ENCODE measurements at regions not wholly inside any gene's neighbourhood (a gene's known extent, or its start where the extent isn't known, plus 50 kb on each side); places are given as distances from the start of the nearest gene placed in this dataset.

- DNase-seq (no peak), ATAC-seq (no peak)
- intact Hi-C loops (cut with DNase I): no loop called here
These were observed 153.8 kb downstream of the AREG start for GRCh38 chr4:74598611-74599325.

GRCh38 chr4:74603186-74603585, 158.2 kb downstream of the AREG start:
- no peak for DNase-seq
- intact Hi-C loops (cut with DNase I): no loop called here
- no peak for ATAC-seq

GRCh38 chr4:74608151-74608949, 163.4 kb downstream of the AREG start:
- ATAC-seq (peak in 1 of 2 donors; percentile 81), DNase-seq (no peak)
- intact Hi-C loops (cut with DNase I): no loop called here

- peak; percentile 27 to 82 for ATAC-seq
- intact Hi-C loops (cut with DNase I): no loop called here
- no peak for DNase-seq
These were observed 165.6 kb downstream of the AREG start for GRCh38 chr4:74610491-74610890.

GRCh38 chr4:74612837-74613236, 167.9 kb downstream of the AREG start:
- intact Hi-C loops (cut with DNase I): no loop called here
- ATAC-seq (no peak), DNase-seq (no peak)

- ATAC-seq (no peak), DNase-seq (no peak)
- intact Hi-C loops (cut with DNase I): no loop called here
These were observed 168.3 kb downstream of the AREG start for GRCh38 chr4:74613266-74613665.

DNA sequence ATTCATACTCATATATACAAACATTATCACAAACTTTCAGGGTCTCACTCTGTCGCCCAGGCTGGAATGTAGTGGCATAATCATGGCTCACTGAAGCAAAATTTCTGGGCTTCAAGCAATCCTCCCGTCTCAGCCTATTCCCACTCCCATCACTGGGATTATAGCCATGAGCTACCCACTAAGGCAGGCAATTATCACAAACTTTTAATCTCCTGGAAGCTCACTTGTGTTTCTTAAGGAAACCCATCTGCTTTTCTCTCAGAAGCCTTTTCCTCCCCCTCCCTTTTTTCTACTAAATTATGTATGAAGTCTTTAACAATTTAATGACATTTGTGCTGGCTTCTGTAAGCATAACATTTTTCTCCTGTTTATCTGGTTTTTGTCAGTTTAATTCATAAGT, 170.5 kb downstream of the AREG start:
- DNase-seq: no peak
- no peak for ATAC-seq

DNA sequence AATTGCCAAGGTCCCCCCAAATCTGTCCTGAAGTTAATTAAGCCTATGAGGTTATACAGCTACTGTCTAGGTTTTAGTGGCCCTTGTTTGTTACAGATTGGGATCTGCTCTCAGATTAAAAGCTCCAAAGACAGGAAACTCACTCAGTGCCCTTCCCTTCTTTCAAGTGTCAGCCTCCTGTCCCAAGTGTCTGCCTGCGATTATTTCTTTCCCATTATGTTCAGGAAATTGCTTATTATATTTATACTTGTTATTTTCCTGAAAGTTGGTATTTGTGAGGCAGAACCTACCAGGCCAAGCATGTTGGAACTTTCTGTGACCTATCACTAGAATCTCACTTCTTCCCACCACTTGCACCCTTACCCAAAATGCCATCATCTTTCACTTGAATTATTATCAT, 173.2 kb downstream of the AREG start:
- intact Hi-C loops (cut with DNase I): no loop called here
- ATAC-seq (no peak), DNase-seq (no peak)

More for the DNA sequence above, 170.5 kb downstream of the AREG start:
- intact Hi-C loops (cut with DNase I): no loop called here

DNA sequence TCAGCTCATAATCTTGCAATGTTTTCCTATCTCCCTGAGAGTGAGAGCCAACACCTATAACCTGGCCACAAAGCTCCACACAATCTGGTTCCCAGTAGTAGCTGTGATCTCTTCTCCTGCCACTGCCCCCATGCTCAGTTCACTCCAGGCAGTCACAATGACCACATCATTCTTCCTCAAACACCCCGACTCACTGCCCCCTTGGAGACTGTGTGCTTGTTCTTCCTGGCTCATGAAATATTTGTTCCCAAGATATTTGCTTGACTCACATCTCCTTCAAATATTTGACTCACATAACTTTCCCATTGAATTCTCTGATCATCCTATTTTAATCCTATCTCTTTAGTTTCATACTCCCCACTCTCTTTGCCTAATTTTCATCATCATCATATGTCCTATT, 173.7 kb downstream of the AREG start:
- ATAC-seq: peak in 1 of 2 donors; percentile 38
- intact Hi-C loops (cut with DNase I): no loop called here
- DNase-seq: no peak

- intact Hi-C loops (cut with DNase I): loop anchor here in 1 of 2 donors (5.0 kb wide), 3 partner anchors 78 to 298 kb away; no protein-coding TSS in a partner anchor
- DNase-seq (no peak), ATAC-seq (peak in 1 of 2 donors; percentile 88)
These were observed 174.2 kb downstream of the BTC start for GRCh38 chr4:74619931-74620702.

DNA sequence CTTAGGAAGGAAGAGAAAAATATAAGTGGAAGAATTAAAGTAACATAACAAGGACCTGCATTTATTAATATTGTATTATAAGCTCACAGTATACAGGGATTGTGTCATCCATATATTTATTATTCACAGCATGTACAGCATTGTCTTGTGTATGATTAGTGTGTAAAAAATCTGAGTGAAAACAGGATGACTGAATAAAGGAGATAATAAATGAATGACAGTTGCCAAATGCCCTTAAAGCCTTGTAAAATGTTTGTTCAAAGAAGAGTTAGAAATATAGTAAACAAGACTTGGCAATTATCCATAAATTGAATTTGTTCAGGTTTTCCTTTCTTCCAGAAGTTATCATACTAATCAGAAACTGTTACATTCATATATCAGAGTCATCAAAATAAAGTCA, 172.7 kb downstream of the BTC start:
- no peak for DNase-seq
- intact Hi-C loops (cut with DNase I): loop anchor here in 1 of 2 donors (5.0 kb wide), 3 partner anchors 79 to 299 kb away; no protein-coding TSS in a partner anchor
- no peak for ATAC-seq

GRCh38 chr4:74623041-74623440, 171.3 kb downstream of the BTC start:
- intact Hi-C loops (cut with DNase I): loop anchor here in 1 of 2 donors (5.0 kb wide), 3 partner anchors 81 to 301 kb away; no protein-coding TSS in a partner anchor
- ATAC-seq (peak in 1 of 2 donors; percentile 57), DNase-seq (no peak)

GRCh38 chr4:74624351-74625151, 169.8 kb downstream of the BTC start:
- intact Hi-C loops (cut with DNase I): loop anchor here in 1 of 2 donors (5.0 kb wide), 3 partner anchors 82 to 302 kb away; no protein-coding TSS in a partner anchor
- DNase-seq (no peak), ATAC-seq (peak in 1 of 2 donors; percentile 52)

DNA sequence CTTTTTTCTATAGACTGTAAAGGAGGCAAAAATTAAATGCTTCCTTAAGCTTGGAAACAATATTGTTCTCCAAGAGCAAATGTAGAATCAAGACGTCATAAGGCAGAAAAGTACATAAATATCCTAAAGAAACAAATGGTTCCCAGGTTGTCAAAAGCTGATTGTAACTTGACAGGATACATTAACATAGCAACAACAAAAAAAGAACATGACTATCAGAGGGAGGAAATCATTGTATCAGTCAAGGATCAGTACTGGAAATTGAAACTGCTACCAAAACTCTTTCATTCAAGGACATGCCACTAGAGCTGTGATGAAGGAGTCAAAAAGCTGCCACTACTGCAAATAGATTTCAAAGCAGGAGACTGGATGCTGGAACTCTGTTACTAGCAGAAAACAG, 168.3 kb downstream of the BTC start:
- intact Hi-C loops (cut with DNase I): no loop called here
- DNase-seq: no peak
- no peak for ATAC-seq

DNA sequence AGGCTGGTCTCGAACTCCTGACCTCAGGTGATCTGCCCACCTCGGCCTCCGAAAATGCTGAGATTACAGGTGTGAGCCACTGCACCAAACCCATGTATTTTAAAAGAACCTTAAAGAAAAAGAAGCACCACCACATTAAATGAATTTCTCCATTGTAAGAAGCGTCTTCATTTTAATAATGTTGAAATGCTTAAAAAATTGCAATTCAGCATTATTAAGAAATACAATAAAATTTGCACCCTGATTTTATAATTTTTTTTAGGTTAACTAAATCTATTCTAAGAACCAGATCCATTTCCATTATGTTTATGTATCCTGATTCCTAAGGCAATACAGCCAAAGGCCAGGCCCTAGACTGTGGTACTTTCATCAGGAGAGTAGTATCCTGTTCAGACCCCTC, 167.2 kb downstream of the BTC start:
- intact Hi-C loops (cut with DNase I): no loop called here

GRCh38 chr4:74627504-74627903, 166.8 kb downstream of the BTC start:
- intact Hi-C loops (cut with DNase I): no loop called here

More for the DNA sequence above, 167.2 kb downstream of the BTC start:
- ATAC-seq: no peak
- DNase-seq: no peak

DNA sequence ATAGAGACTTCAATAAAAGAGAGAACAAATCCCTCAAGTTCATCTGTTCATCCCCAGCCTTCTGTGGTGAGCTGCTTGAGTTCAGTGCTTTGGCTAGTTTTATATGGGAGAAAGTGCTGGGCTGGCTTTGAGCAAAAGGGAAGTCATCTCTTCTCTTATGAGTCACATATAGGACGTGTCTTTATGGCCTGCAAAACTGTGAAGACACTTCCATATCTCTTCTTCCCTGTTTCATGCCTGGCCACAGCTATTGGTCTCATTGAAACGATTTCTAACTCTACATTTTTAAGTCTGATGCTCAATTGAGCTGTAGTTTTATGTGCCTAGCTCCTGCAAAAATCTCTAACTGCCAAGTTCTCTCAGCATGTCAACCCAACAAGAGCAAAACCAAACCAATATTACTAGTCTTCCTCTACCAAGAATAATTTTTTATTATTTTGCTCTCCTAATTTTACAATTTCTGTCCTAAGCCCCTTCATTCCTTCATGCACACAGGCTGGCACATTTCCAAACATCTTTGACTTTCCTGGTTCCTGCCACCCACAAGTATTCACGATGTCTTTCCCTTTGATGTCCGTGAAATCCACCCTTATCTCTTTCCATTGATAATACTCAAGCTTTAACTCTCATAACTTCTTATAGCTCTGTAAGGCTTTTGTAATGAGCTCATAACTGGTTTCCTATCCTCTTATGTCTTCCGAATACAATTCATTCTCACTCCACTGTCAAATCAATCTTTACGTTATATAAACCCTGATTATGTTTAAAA, 165.3 kb downstream of the BTC start:
- no peak for DNase-seq
- intact Hi-C loops (cut with DNase I): no loop called here
- ATAC-seq: peak in 1 of 2 donors; percentile 37

More at GRCh38 chr4:74627504-74627903, 166.8 kb downstream of the BTC start:
- ATAC-seq: no peak
- no peak for DNase-seq

GRCh38 chr4:74630551-74630950, 163.8 kb downstream of the BTC start:
- no peak for DNase-seq
- intact Hi-C loops (cut with DNase I): no loop called here

More at GRCh38 chr4:74630551-74630950, 163.8 kb downstream of the BTC start:
- no peak for ATAC-seq

All from left cardiac atrium (tissue), 4 donors.